HG03097 (cell line): ENCODE measurements at regions not wholly inside any gene's neighbourhood (a gene's known extent, or its start where the extent isn't known, plus 50 kb on each side); places are given as distances from the start of the nearest gene placed in this dataset.

Experiments used
- ATAC-seq: cut with Tn5 transposase; IDR thresholded peaks from one replicate; pipeline ENCODE4 v1.9.1; 2021; ENCODE audit not compliant: unreplicated experiment, low FRiP score

GRCh38 chr12:66838366-66838765, 159.5 kb upstream of the GRIP1 start:
- ATAC-seq = no peak

- ATAC-seq = no peak
Observed at GRCh38 chr12:66848967-66849366, 170.1 kb upstream of the GRIP1 start.

GRCh38 chr12:66851134-66851533, 172.3 kb upstream of the GRIP1 start:
- no peak for ATAC-seq

- no peak for ATAC-seq
Observed at GRCh38 chr12:66852091-66852490, 173.2 kb upstream of the GRIP1 start.

- ATAC-seq = no peak
Observed at GRCh38 chr12:66852765-66853164, 173.9 kb upstream of the GRIP1 start.

GRCh38 chr12:66859751-66860440, 181.0 kb upstream of the GRIP1 start:
- no peak for ATAC-seq

- ATAC-seq = no peak
Observed at GRCh38 chr12:66860752-66861750, 182.2 kb upstream of the GRIP1 start.

GRCh38 chr12:66862356-66862985, 183.6 kb upstream of the GRIP1 start:
- no peak for ATAC-seq

GRCh38 chr12:66863276-66863675, 184.4 kb upstream of the GRIP1 start:
- ATAC-seq = no peak

GRCh38 chr12:66877925-66878324, 199.0 kb upstream of the GRIP1 start:
- no peak for ATAC-seq

- ATAC-seq = no peak
Observed at GRCh38 chr12:66879409-66879808, 200.5 kb upstream of the GRIP1 start.

GRCh38 chr12:66881386-66881785, 202.5 kb upstream of the GRIP1 start:
- ATAC-seq = no peak

- no peak for ATAC-seq
Observed at GRCh38 chr12:66884091-66884490, 205.2 kb upstream of the GRIP1 start.

- no peak for ATAC-seq
Observed at GRCh38 chr12:66885115-66885875, 206.4 kb upstream of the GRIP1 start.

GRCh38 chr12:66896797-66897196, 217.9 kb upstream of the GRIP1 start:
- ATAC-seq = no peak

GRCh38 chr12:66898700-66899469, 220.0 kb upstream of the GRIP1 start:
- no peak for ATAC-seq

- ATAC-seq = no peak
Observed at GRCh38 chr12:66899588-66899987, 220.7 kb upstream of the GRIP1 start.

- no peak for ATAC-seq
Observed at GRCh38 chr12:66900616-66901015, 221.7 kb upstream of the GRIP1 start.

GRCh38 chr12:66901138-66901932, 222.5 kb upstream of the GRIP1 start:
- peak; percentile 79 for ATAC-seq
